Kidney epithelial cell (primary cell): ENCODE measurements at regions not wholly inside any gene's neighbourhood (a gene's known extent, or its start where the extent isn't known, plus 50 kb on each side); places are given as distances from the start of the nearest gene placed in this dataset.

Experiments used
- DNase-seq: peaks from one replicate; pipeline ENCODE4 v3.0.0-alpha.2; 2010; ENCODE audit warnings: low read depth
- H3K27me3 ChIP-seq: 2 replicates; pipeline ENCODE4 v1.6.0; 2011; ENCODE audit warnings: low read length; ENCODE audit not compliant: control insufficient read depth, insufficient read depth
- H3K36me3 ChIP-seq: 2 replicates; pipeline ENCODE4 v1.5.1; 2011; ENCODE audit warnings: low read length; ENCODE audit not compliant: control insufficient read depth, insufficient read depth
- H3K4me3 ChIP-seq: 2 replicates; pipeline ENCODE4 v1.5.1; 2011; ENCODE audit warnings: low read depth, mild to moderate bottlenecking, control low read depth, low read length
- CTCF ChIP-seq: IDR thresholded peaks from 2 replicates; pipeline ENCODE4 v1.5.1; 2011; ENCODE audit warnings: mild to moderate bottlenecking, moderate library complexity, low read length, control low read depth, inconsistent platforms; ENCODE audit not compliant: insufficient read depth, poor library complexity, severe bottlenecking

- H3K36me3 ChIP-seq = no peaks in the 10 kb centered on the region
- no peak for DNase-seq
- H3K27me3 ChIP-seq = no peaks in the 10 kb centered on the region
- TF ChIP-seq CTCF = no peak
- no peak overlapping the region for H3K4me3 ChIP-seq
Observed at GRCh38 chr6:47952640-47953039, 158.4 kb downstream of the PTCHD4 start.

- no peak for DNase-seq
- TF ChIP-seq CTCF = no peak
- Histone ChIP-seq H3K27me3 (no peaks in the 10 kb centered on the region), H3K36me3 (no peaks in the 10 kb centered on the region), H3K4me3 (no peak overlapping the region)
Observed at GRCh38 chr6:47944846-47945245, 163.0 kb downstream of the OPN5 start.

- H3K27me3 ChIP-seq = no peaks in the 10 kb centered on the region
- TF ChIP-seq CTCF = no peak
- DNase-seq = no peak
- no peak overlapping the region for H3K4me3 ChIP-seq
- H3K36me3 ChIP-seq = no peaks in the 10 kb centered on the region
Observed at GRCh38 chr6:47938405-47938804, 156.6 kb downstream of the OPN5 start.

- DNase-seq = no peak
- H3K27me3 ChIP-seq = no peaks in the 10 kb centered on the region
- no peak for TF ChIP-seq CTCF
- no peak overlapping the region for H3K4me3 ChIP-seq
- no peaks in the 10 kb centered on the region for H3K36me3 ChIP-seq
Observed at GRCh38 chr6:47936820-47937219, 155.0 kb downstream of the OPN5 start.

GRCh38 chr6:47934023-47934422 lies 152.2 kb downstream of the OPN5 start:
- no peaks in the 10 kb centered on the region for H3K27me3 ChIP-seq
- H3K4me3 ChIP-seq = no peak overlapping the region
- no peak for TF ChIP-seq CTCF
- no peaks in the 10 kb centered on the region for H3K36me3 ChIP-seq
- DNase-seq = no peak

GRCh38 chr6:47932575-47932974 lies 150.7 kb downstream of the OPN5 start:
- no peak for DNase-seq
- Histone ChIP-seq H3K4me3 (no peak overlapping the region), H3K36me3 (no peaks in the 10 kb centered on the region), H3K27me3 (no peaks in the 10 kb centered on the region)
- no peak for TF ChIP-seq CTCF
